ENCODE measurements at regions not wholly inside any gene's neighbourhood (a gene's known extent, or its start where the extent isn't known, plus 50 kb on each side); places are given as distances from the start of the nearest gene placed in this dataset.

DNA sequence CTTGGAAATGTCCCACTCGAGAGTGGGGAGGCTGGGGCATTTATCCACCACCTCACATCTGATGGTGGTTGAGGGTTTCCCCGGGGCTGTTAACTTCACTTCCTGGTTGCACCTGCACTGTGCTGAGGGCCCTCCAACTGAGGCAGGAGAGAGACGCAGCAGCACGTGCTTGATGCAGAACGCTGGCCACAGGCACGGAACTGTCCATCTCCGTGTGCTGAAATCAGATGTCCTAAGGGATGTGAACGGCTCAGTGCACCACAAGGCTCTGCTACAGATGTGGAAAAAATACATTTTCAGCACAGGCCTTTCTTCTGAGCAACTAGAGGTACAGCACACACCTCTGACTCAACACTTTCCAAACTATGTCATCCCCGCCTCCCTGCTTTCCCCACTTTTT lies 114.8 kb upstream of the C16orf82 start:
- H3K27me3 ChIP-seq (replicated peaks; ENCODE audit: control insufficient read depth, insufficient read depth, low read length, poor library complexity, severe bottlenecking), result no peaks in the 10 kb centered on the region
- no peak overlapping the region for H3K4me3 ChIP-seq (ENCODE audit: insufficient read depth, low read depth, low read length, poor library complexity, severe bottlenecking)
- no peak for DNase-seq
- H3K4me1 ChIP-seq (ENCODE audit: control insufficient read depth, insufficient read depth, low read length, poor library complexity, severe bottlenecking), result no peaks in the 10 kb centered on the region
- no peaks in the 10 kb centered on the region for H3K36me3 ChIP-seq (ENCODE audit: control insufficient read depth, insufficient read depth, low read length)
- no peak overlapping the region for H3K27ac ChIP-seq (ENCODE audit: insufficient read depth, low read length, poor library complexity, severe bottlenecking)
- no peaks in the 10 kb centered on the region for H3K9me3 ChIP-seq (ENCODE audit: control insufficient read depth, low read length)

DNA sequence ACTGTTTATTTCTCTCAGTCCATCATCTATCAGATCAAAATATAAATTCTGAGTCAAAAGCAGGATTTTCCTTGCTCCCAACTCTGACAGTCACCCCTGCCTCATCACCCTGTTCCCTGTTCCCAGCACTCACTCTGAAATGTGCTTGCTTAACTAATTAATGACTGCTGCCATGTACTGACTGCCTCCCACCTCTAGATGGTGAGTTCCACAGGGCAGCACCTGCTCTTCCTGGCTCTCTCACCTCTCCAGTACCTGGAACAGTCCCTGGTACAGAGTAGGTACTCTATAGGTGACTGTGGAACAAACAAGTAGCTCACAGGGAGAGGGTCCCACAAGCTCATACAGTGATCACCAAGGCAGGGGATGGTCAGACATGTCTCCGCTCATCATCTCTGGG lies 114.3 kb upstream of the C16orf82 start:
- Histone ChIP-seq H3K36me3 (ENCODE audit: control insufficient read depth, insufficient read depth, low read length) (no peaks in the 10 kb centered on the region), H3K27me3 (replicated peaks; ENCODE audit: control insufficient read depth, insufficient read depth, low read length, poor library complexity, severe bottlenecking) (no peaks in the 10 kb centered on the region), H3K27ac (ENCODE audit: insufficient read depth, low read length, poor library complexity, severe bottlenecking) (no peak overlapping the region), H3K9me3 (ENCODE audit: control insufficient read depth, low read length) (no peaks in the 10 kb centered on the region), H3K4me3 (ENCODE audit: insufficient read depth, low read depth, low read length, poor library complexity, severe bottlenecking) (no peak overlapping the region), H3K4me1 (ENCODE audit: control insufficient read depth, insufficient read depth, low read length, poor library complexity, severe bottlenecking) (no peaks in the 10 kb centered on the region)
- no peak for DNase-seq

GRCh38 chr16:26957283-26957859 lies 109.4 kb upstream of the C16orf82 start:
- no peaks in the 10 kb centered on the region for H3K4me1 ChIP-seq (ENCODE audit: control insufficient read depth, insufficient read depth, low read length, poor library complexity, severe bottlenecking)
- H3K4me3 ChIP-seq (ENCODE audit: insufficient read depth, low read depth, low read length, poor library complexity, severe bottlenecking), result no peak overlapping the region
- no peak for DNase-seq
- no peaks in the 10 kb centered on the region for H3K27me3 ChIP-seq (replicated peaks; ENCODE audit: control insufficient read depth, insufficient read depth, low read length, poor library complexity, severe bottlenecking)
- H3K27ac ChIP-seq (ENCODE audit: insufficient read depth, low read length, poor library complexity, severe bottlenecking), result no peak overlapping the region
- H3K9me3 ChIP-seq (ENCODE audit: control insufficient read depth, low read length), result no peaks in the 10 kb centered on the region
- no peaks in the 10 kb centered on the region for H3K36me3 ChIP-seq (ENCODE audit: control insufficient read depth, insufficient read depth, low read length)

DNA sequence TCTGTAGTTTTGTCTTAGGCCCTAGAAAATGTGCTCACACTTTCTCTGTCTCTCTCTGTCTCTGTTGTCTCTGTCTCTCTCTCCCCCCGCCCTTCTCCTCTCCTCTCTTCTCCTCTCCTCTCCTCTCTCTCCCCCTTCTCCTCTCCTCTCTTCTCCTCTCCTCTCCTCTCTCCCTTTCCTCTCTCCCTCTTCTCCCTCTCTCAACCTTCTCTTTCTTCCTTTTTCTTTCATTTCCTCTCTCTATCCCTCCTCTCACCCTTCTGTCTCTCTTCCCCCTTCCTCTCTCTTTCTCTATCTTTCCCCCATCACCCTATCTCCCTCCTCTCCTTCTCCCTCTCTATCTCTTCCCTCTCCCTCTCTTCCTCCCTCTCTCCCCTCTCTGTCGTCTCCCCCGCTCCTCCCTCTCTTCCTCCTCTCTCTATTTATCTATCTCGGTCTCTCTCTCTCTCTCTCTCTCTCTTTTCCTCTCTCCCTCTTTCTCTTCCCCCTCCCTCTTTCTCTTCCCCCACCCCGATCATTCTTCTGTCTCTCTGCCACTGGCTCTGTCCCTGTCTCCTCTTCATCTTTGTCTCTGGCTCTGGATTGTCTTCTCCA lies 107.2 kb upstream of the C16orf82 start:
- no peaks in the 10 kb centered on the region for H3K9me3 ChIP-seq (ENCODE audit: control insufficient read depth, low read length)
- H3K4me1 ChIP-seq (ENCODE audit: control insufficient read depth, insufficient read depth, low read length, poor library complexity, severe bottlenecking), result no peaks in the 10 kb centered on the region
- no peak overlapping the region for H3K27ac ChIP-seq (ENCODE audit: insufficient read depth, low read length, poor library complexity, severe bottlenecking)
- no peaks in the 10 kb centered on the region for H3K36me3 ChIP-seq (ENCODE audit: control insufficient read depth, insufficient read depth, low read length)
- no peaks in the 10 kb centered on the region for H3K27me3 ChIP-seq (replicated peaks; ENCODE audit: control insufficient read depth, insufficient read depth, low read length, poor library complexity, severe bottlenecking)
- DNase-seq, result no peak
- no peak overlapping the region for H3K4me3 ChIP-seq (ENCODE audit: insufficient read depth, low read depth, low read length, poor library complexity, severe bottlenecking)

GRCh38 chr16:26961459-26961858 lies 105.3 kb upstream of the C16orf82 start:
- H3K4me1 ChIP-seq (ENCODE audit: control insufficient read depth, insufficient read depth, low read length, poor library complexity, severe bottlenecking), result no peaks in the 10 kb centered on the region
- DNase-seq, result no peak
- no peaks in the 10 kb centered on the region for H3K9me3 ChIP-seq (ENCODE audit: control insufficient read depth, low read length)
- H3K4me3 ChIP-seq (ENCODE audit: insufficient read depth, low read depth, low read length, poor library complexity, severe bottlenecking), result no peak overlapping the region
- H3K27ac ChIP-seq (ENCODE audit: insufficient read depth, low read length, poor library complexity, severe bottlenecking), result no peak overlapping the region
- H3K36me3 ChIP-seq (ENCODE audit: control insufficient read depth, insufficient read depth, low read length), result no peaks in the 10 kb centered on the region
- H3K27me3 ChIP-seq (replicated peaks; ENCODE audit: control insufficient read depth, insufficient read depth, low read length, poor library complexity, severe bottlenecking), result no peaks in the 10 kb centered on the region

GRCh38 chr16:26963109-26963508 lies 103.6 kb upstream of the C16orf82 start:
- Histone ChIP-seq H3K4me1 (ENCODE audit: control insufficient read depth, insufficient read depth, low read length, poor library complexity, severe bottlenecking) (no peaks in the 10 kb centered on the region), H3K9me3 (ENCODE audit: control insufficient read depth, low read length) (no peaks in the 10 kb centered on the region), H3K27ac (ENCODE audit: insufficient read depth, low read length, poor library complexity, severe bottlenecking) (no peak overlapping the region), H3K4me3 (ENCODE audit: insufficient read depth, low read depth, low read length, poor library complexity, severe bottlenecking) (no peak overlapping the region), H3K27me3 (replicated peaks; ENCODE audit: control insufficient read depth, insufficient read depth, low read length, poor library complexity, severe bottlenecking) (no peaks in the 10 kb centered on the region), H3K36me3 (ENCODE audit: control insufficient read depth, insufficient read depth, low read length) (no peaks in the 10 kb centered on the region)
- no peak for DNase-seq

GRCh38 chr16:26969589-26970231 lies 97.0 kb upstream of the C16orf82 start:
- no peak for DNase-seq

GRCh38 chr16:26970292-26970691 lies 96.4 kb upstream of the C16orf82 start:
- Histone ChIP-seq H3K36me3 (ENCODE audit: control insufficient read depth, insufficient read depth, low read length) (no peaks in the 10 kb centered on the region), H3K4me3 (ENCODE audit: insufficient read depth, low read depth, low read length, poor library complexity, severe bottlenecking) (no peak overlapping the region), H3K27ac (ENCODE audit: insufficient read depth, low read length, poor library complexity, severe bottlenecking) (no peak overlapping the region), H3K27me3 (replicated peaks; ENCODE audit: control insufficient read depth, insufficient read depth, low read length, poor library complexity, severe bottlenecking) (no peaks in the 10 kb centered on the region), H3K4me1 (ENCODE audit: control insufficient read depth, insufficient read depth, low read length, poor library complexity, severe bottlenecking) (no peaks in the 10 kb centered on the region), H3K9me3 (ENCODE audit: control insufficient read depth, low read length) (no peaks in the 10 kb centered on the region)
- no peak for DNase-seq

More at GRCh38 chr16:26969589-26970231, 97.0 kb upstream of the C16orf82 start:
- H3K9me3 ChIP-seq (ENCODE audit: control insufficient read depth, low read length), result no peaks in the 10 kb centered on the region
- no peaks in the 10 kb centered on the region for H3K36me3 ChIP-seq (ENCODE audit: control insufficient read depth, insufficient read depth, low read length)
- H3K27ac ChIP-seq (ENCODE audit: insufficient read depth, low read length, poor library complexity, severe bottlenecking), result no peak overlapping the region
- no peak overlapping the region for H3K4me3 ChIP-seq (ENCODE audit: insufficient read depth, low read depth, low read length, poor library complexity, severe bottlenecking)
- H3K4me1 ChIP-seq (ENCODE audit: control insufficient read depth, insufficient read depth, low read length, poor library complexity, severe bottlenecking), result no peaks in the 10 kb centered on the region
- no peaks in the 10 kb centered on the region for H3K27me3 ChIP-seq (replicated peaks; ENCODE audit: control insufficient read depth, insufficient read depth, low read length, poor library complexity, severe bottlenecking)

DNA sequence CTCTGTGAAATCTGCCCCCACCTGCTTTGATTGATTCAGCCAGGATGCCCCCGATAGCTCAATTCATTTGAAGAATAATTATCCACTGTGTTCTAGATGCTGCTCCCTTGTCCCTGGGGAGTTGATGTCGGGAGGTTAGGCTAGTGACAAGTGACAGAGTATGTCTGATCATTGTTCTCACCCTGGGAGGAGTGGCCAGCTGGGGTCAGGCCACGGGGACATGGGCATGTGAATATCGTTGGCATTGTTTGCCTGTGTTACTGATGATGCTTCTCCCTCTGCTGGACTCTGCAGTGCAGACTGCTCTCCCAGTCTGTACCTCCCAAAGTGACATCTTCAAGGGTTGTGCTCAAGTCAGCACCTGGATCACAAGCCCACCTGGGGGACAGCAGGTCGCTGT lies 89.9 kb upstream of the C16orf82 start:
- no peaks in the 10 kb centered on the region for H3K9me3 ChIP-seq (ENCODE audit: control insufficient read depth, low read length)
- no peaks in the 10 kb centered on the region for H3K36me3 ChIP-seq (ENCODE audit: control insufficient read depth, insufficient read depth, low read length)
- no peak overlapping the region for H3K27ac ChIP-seq (ENCODE audit: insufficient read depth, low read length, poor library complexity, severe bottlenecking)
- H3K4me1 ChIP-seq (ENCODE audit: control insufficient read depth, insufficient read depth, low read length, poor library complexity, severe bottlenecking), result no peaks in the 10 kb centered on the region
- DNase-seq, result no peak
- no peaks in the 10 kb centered on the region for H3K27me3 ChIP-seq (replicated peaks; ENCODE audit: control insufficient read depth, insufficient read depth, low read length, poor library complexity, severe bottlenecking)
- H3K4me3 ChIP-seq (ENCODE audit: insufficient read depth, low read depth, low read length, poor library complexity, severe bottlenecking), result no peak overlapping the region

- no peak for DNase-seq
- Histone ChIP-seq H3K9me3 (ENCODE audit: control insufficient read depth, low read length) (no peaks in the 10 kb centered on the region), H3K4me1 (ENCODE audit: control insufficient read depth, insufficient read depth, low read length, poor library complexity, severe bottlenecking) (no peaks in the 10 kb centered on the region)
Observed at GRCh38 chr16:26981266-26981938, 85.3 kb upstream of the C16orf82 start.

More at GRCh38 chr16:26981266-26981938, 85.3 kb upstream of the C16orf82 start:
- Histone ChIP-seq H3K27ac (ENCODE audit: insufficient read depth, low read length, poor library complexity, severe bottlenecking) (no peak overlapping the region), H3K27me3 (replicated peaks; ENCODE audit: control insufficient read depth, insufficient read depth, low read length, poor library complexity, severe bottlenecking) (no peaks in the 10 kb centered on the region), H3K4me3 (ENCODE audit: insufficient read depth, low read depth, low read length, poor library complexity, severe bottlenecking) (no peak overlapping the region), H3K36me3 (ENCODE audit: control insufficient read depth, insufficient read depth, low read length) (no peaks in the 10 kb centered on the region)

Measured in effector memory CD4-positive, alpha-beta T cell (primary cell).